Loucy (cell line): ENCODE measurements at regions not wholly inside any gene's neighbourhood (a gene's known extent, or its start where the extent isn't known, plus 50 kb on each side); places are given as distances from the start of the nearest gene placed in this dataset.

Experiments used
- H2AFZ ChIP-seq: fragments of 200-600 bp; sonication (generic); 2 replicates; pipeline ENCODE4 v1.6.0; 2016; ENCODE audit warnings: antibody characterized with exemption, mild to moderate bottlenecking, low read length, moderate library complexity
- H3F3A ChIP-seq: fragments of 200-600 bp; 2 replicates; pipeline ENCODE4 v1.6.0; 2016; ENCODE audit warnings: antibody characterized with exemption, low read depth, mild to moderate bottlenecking
- H3K27me3 ChIP-seq: fragments of 200-600 bp; sonication (generic); 2 replicates; pipeline ENCODE4 v1.6.1; 2014; ENCODE audit warnings: low read length, mild to moderate bottlenecking; ENCODE audit not compliant: insufficient read depth, poor library complexity, severe bottlenecking
- H3K36me3 ChIP-seq: fragments of 200-600 bp; sonication (generic); 2 replicates; pipeline ENCODE4 v1.6.1; 2016; ENCODE audit warnings: low read length; ENCODE audit not compliant: insufficient read depth
- H3K4me1 ChIP-seq: fragments of 200-600 bp; sonication (generic); 2 replicates; pipeline ENCODE4 v1.5.1; 2014; ENCODE audit warnings: low read length, mild to moderate bottlenecking; ENCODE audit not compliant: insufficient read depth, poor library complexity, severe bottlenecking
- H3K4me2 ChIP-seq: fragments of 200-600 bp; sonication (generic); 2 replicates; pipeline ENCODE4 v1.6.0; 2014; ENCODE audit warnings: antibody characterized with exemption, low read length, low read depth, mild to moderate bottlenecking; ENCODE audit not compliant: poor library complexity, severe bottlenecking
- H3K4me3 ChIP-seq: fragments of 200-600 bp; sonication (generic); 2 replicates; pipeline ENCODE4 v1.5.1; 2014; ENCODE audit warnings: low read length, mild to moderate bottlenecking, mixed read lengths; ENCODE audit not compliant: poor library complexity, severe bottlenecking
- H3K79me2 ChIP-seq: fragments of 200-600 bp; sonication (generic); 2 replicates; pipeline ENCODE4 v1.6.1; 2014; ENCODE audit warnings: low read length; ENCODE audit not compliant: insufficient read depth
- H3K9ac ChIP-seq: fragments of 200-600 bp; sonication (generic); 2 replicates; pipeline ENCODE4 v1.6.0; 2014; ENCODE audit warnings: mild to moderate bottlenecking, low read depth, low read length, moderate library complexity; ENCODE audit not compliant: poor library complexity, severe bottlenecking
- H3K9me2 ChIP-seq: fragments of 200-600 bp; sonication (generic); replicated peaks from 2 replicates; pipeline ENCODE4 v1.6.1; 2016; ENCODE audit warnings: low read depth, low read length, mixed read lengths
- H3K9me3 ChIP-seq: fragments of 200-600 bp; sonication (generic); 2 replicates; pipeline ENCODE4 v1.6.1; 2014; ENCODE audit warnings: mild to moderate bottlenecking, antibody characterized with exemption, low read length, low read depth; ENCODE audit not compliant: insufficient read depth
- H4K20me1 ChIP-seq: fragments of 200-600 bp; sonication (generic); 2 replicates; pipeline ENCODE4 v1.6.0; 2014; ENCODE audit warnings: antibody characterized with exemption, low read length, mild to moderate bottlenecking; ENCODE audit not compliant: insufficient read depth, poor library complexity, severe bottlenecking
- EZH2phosphoT487 ChIP-seq: fragments of 200-600 bp; IDR thresholded peaks from 2 replicates; pipeline ENCODE4 v1.6.1; 2018; ENCODE audit warnings: antibody characterized with exemption, mild to moderate bottlenecking, moderate library complexity, borderline replicate concordance
- TF ChIP-seq, protein P1 (sequence below): fragments of 200-600 bp; sonication (generic); conservative IDR thresholded peaks from 2 replicates; pipeline ENCODE4 v1.5.1; 2014; ENCODE audit warnings: mild to moderate bottlenecking, antibody characterized with exemption, low read length

- TF ChIP-seq, protein P1, sequence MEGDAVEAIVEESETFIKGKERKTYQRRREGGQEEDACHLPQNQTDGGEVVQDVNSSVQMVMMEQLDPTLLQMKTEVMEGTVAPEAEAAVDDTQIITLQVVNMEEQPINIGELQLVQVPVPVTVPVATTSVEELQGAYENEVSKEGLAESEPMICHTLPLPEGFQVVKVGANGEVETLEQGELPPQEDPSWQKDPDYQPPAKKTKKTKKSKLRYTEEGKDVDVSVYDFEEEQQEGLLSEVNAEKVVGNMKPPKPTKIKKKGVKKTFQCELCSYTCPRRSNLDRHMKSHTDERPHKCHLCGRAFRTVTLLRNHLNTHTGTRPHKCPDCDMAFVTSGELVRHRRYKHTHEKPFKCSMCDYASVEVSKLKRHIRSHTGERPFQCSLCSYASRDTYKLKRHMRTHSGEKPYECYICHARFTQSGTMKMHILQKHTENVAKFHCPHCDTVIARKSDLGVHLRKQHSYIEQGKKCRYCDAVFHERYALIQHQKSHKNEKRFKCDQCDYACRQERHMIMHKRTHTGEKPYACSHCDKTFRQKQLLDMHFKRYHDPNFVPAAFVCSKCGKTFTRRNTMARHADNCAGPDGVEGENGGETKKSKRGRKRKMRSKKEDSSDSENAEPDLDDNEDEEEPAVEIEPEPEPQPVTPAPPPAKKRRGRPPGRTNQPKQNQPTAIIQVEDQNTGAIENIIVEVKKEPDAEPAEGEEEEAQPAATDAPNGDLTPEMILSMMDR: no peak
- TF ChIP-seq EZH2phosphoT487: no peak
- H3K4me1 ChIP-seq: peaks cover 26% of the 10 kb centered on the region
- no peaks in the 10 kb centered on the region for H3K36me3 ChIP-seq
- peak overlapping the region; percentile 22 for H3K9ac ChIP-seq
- no peaks in the 10 kb centered on the region for H3K9me2 ChIP-seq
- peak overlapping the region; percentile 85 for H2AFZ ChIP-seq
- no peaks in the 10 kb centered on the region for H3K79me2 ChIP-seq
- no peaks in the 10 kb centered on the region for H4K20me1 ChIP-seq
- H3K4me3 ChIP-seq: no peak overlapping the region
- H3K4me2 ChIP-seq: peak overlapping the region; percentile 38
- H3K27me3 ChIP-seq: no peaks in the 10 kb centered on the region
- H3F3A ChIP-seq: no peaks in the 10 kb centered on the region
- no peaks in the 10 kb centered on the region for H3K9me3 ChIP-seq
Measured at GRCh38 chr14:56501909-56502530, 77.6 kb upstream of the TMEM260 start.

DNA sequence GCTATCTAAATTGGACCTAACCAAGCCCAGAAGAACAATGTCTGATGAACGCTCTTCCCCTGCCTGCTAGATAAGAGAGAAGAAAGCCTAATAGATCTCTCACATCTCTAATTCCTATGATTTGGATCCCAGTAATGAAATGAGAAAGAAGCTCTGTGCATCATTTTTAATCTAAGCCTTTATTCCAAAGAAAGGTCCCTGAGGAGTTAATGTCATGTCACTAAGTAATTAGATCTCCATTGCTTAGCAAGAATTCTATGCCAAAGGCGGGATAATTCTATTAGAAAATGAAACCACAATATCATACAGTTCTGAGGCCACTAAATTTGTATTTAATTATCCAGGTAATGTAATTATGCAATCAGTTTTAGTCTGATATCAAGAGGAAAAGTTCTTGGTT is 74.2 kb upstream of the TMEM260 start:
- no peaks in the 10 kb centered on the region for H3K79me2 ChIP-seq
- H3K9me3 ChIP-seq: no peaks in the 10 kb centered on the region
- H3K36me3 ChIP-seq: no peaks in the 10 kb centered on the region
- H2AFZ ChIP-seq: no peak overlapping the region
- peaks cover 21% of the 10 kb centered on the region for H3K4me1 ChIP-seq
- no peak overlapping the region for H3K4me2 ChIP-seq
- H3K9me2 ChIP-seq: no peaks in the 10 kb centered on the region
- no peak overlapping the region for H3K4me3 ChIP-seq
- H3K9ac ChIP-seq: no peak overlapping the region
- H3K27me3 ChIP-seq: no peaks in the 10 kb centered on the region
- no peaks in the 10 kb centered on the region for H4K20me1 ChIP-seq
- H3F3A ChIP-seq: no peaks in the 10 kb centered on the region
- TF ChIP-seq EZH2phosphoT487: no peak
- TF ChIP-seq, protein P1: no peak

DNA sequence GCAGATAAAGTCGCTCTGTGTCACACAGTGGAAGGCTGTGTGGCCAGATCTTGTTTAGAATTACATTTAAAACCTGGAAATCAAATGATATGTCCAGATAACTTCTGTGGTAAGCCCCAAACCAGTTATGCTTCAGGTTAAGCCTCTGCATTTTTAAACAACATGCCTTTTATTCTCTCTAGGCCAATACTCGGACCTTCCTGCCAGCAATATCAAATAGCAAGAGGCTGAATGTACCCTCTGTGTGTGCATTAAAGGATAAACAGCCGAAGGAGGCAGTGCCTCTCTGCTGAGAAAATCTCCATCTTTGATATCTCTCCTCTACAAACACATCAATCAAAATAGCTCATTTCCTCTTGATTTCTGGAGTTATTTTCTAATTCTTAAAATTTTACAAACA is 67.1 kb upstream of the TMEM260 start:
- no peaks in the 10 kb centered on the region for H3K27me3 ChIP-seq

More for the DNA sequence above, 67.1 kb upstream of the TMEM260 start:
- H3K9ac ChIP-seq: no peak overlapping the region
- H3F3A ChIP-seq: no peaks in the 10 kb centered on the region
- no peak overlapping the region for H3K4me2 ChIP-seq
- H4K20me1 ChIP-seq: no peaks in the 10 kb centered on the region
- H3K79me2 ChIP-seq: no peaks in the 10 kb centered on the region
- no peak overlapping the region for H2AFZ ChIP-seq
- H3K9me2 ChIP-seq: no peaks in the 10 kb centered on the region
- no peaks in the 10 kb centered on the region for H3K4me1 ChIP-seq
- no peaks in the 10 kb centered on the region for H3K9me3 ChIP-seq
- no peak for TF ChIP-seq EZH2phosphoT487
- TF ChIP-seq, protein P1: no peak
- H3K36me3 ChIP-seq: no peaks in the 10 kb centered on the region
- no peak overlapping the region for H3K4me3 ChIP-seq
